Brain pericyte (primary cell): ENCODE measurements at regions not wholly inside any gene's neighbourhood (a gene's known extent, or its start where the extent isn't known, plus 50 kb on each side); places are given as distances from the start of the nearest gene placed in this dataset.
"Not testable (repeated sequence)": the region's sequence is repeated elsewhere in the genome, so short reads cannot be mapped to it uniquely, and the experiment has no call there.

ENCODE experiments used
- DNase-seq: peaks from one replicate; pipeline ENCODE4 v3.0.0-alpha.2; 2012; ENCODE audit warnings: low read depth, low spot score

DNA sequence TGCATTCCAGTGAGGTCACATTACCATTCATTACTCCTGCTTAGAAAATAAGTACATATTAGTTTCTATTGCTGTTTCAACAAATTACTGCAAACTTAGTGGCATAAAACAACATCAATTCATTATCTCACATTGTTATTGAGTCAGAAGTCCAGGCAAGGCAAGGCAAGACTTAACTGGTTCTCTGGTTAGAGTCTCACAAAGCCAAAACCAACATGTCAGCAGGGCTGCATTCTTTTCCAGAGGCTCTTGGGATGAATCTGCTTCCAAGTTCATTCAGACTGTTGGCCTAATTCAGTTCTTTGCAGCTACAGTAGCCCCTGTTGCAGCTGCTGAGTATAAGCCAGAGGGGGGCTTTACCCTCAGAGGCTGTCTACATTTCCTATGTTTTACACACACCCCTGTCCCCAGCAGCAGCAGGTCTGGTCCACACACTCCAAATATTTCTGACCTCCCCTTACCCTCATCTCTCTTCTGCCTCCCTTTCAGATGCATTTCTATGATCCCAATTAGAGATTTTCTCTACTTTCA lies 892.1 kb upstream of the EPHA5 start:
- no peak for DNase-seq

DNA sequence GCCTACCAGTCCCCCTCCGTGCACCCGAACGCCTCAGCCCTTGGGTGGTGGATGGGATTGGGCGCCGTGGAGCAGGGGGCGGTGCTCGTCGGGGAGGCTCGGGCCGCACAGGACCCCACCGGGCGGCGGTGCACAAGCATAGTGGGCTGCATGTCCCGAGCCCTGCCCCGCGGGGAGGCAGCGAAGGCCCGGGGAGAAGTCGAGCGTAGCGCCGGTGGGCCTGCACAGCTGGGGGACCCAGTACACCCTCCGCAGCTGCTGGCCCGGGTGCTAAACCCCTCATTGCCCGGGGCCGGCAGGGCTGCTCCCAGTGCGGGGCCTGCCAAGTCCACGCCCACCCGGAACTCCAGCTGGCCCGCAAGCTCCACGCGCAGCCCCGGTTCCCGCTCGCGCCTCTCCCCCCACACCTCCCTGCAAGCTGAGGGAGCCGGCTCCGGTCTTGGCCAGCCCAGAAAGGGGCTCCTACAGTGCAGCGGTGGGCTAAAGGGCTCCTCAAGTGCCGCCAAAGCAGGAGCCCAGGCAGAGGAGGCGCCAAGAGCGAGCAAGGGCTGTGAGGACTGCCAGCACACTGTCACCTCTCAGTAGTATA lies 891.3 kb upstream of the EPHA5 start:
- not testable (repeated sequence) for DNase-seq

DNA sequence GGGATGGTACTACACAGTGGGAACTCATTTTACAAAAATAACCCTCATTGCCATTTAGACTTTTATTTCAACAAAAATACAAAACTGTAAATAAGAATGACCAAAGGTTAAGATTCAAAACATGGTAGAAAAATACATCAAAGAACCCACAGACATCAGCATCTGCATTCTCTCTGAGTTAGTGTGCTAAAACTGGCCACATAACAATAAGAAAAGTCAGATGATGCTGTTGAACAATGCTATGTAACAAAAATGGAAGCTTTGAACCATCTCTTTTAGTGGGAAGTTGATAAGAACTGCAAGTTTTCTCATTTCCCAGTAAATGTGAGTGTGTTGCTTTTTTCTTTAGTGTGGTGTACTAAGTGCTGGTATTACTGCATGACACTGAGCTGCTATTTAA lies 888.4 kb upstream of the EPHA5 start:
- DNase-seq, result no peak

DNA sequence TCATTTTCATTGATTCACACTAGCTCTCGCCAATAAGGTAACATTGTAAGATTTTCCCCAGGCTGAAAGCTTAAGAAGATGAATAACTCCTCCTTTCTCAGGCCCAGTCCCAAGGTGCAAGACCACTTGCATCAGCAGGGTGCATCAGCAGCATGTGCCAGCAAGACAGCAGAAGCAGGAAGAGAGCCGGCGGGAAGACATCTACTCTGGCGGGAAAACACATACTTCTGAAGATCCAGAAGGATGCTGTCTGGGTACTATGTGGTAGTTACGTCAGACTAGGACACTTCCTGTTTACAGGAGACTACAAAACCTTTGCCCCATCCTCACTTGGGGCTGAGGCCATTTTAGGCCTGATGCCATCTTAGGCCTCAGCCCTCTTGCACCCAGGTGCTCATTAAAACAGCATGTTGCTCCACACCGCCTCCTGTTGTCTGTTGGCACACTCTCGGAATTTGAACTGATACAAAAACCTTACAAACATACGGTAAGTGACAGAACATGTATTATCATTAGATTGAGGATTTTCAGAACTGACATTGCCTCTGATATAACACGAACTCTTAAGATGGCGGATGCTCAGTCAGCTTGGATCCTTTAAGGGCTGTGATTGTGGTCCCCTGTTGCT lies 886.5 kb upstream of the EPHA5 start:
- no peak for DNase-seq

DNA sequence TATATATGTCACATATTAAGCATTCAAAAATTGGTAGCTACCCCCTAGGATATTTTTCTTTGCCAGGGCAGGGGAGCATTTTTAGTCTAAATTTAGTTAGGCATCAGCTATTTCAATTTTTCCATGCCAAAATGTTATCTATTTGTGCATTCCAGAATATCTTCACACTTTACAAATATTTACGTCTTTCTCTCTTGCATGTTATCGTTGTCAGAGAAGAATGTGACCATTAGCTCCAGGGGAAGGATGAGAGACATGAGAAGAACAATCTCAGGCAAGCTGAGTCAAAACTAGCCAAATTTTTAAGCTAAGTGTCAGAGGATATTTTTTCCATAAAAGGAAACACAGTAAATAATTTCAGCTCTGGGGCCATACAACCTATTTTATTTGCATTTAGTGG lies 885.0 kb upstream of the EPHA5 start:
- DNase-seq, result no peak

DNA sequence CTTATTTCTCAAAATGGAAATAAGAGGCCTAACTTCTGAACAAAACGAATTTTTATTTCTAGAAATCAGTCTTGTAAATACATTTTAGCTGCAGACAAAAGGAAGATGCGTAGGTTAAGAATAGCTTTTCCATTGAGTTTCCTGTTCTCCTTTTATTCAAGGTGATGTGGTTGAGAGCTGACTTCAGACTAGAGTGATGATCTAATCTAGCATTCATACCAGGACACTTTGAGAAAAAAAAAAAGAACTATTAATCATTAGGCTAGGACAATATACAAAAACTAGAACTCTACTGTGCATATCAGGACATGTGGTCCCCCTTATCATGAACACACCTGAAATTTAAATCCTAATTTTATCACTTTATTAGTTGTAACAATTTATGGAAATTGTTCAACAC lies 884.5 kb upstream of the EPHA5 start:
- no peak for DNase-seq

DNA sequence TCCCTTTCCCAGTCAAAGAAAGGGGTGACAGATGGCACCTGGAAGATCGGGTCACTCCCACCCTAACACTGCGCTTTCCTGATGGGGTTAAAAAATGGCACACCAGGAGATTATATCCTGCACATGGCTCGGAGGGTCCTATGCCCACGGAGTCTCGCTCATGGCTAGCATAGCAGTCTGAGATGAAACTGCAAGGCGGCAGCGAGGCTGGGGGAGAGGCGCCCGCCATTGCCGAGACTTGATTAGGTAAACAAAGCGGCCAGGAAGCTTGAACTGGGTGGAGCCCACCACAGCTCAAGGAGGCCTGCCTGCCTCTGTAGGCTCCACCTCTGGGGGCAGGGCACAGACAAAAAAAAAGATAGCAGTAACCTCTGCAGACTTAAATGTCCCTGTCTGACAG lies 875.0 kb upstream of the EPHA5 start:
- DNase-seq, result not testable (repeated sequence)

DNA sequence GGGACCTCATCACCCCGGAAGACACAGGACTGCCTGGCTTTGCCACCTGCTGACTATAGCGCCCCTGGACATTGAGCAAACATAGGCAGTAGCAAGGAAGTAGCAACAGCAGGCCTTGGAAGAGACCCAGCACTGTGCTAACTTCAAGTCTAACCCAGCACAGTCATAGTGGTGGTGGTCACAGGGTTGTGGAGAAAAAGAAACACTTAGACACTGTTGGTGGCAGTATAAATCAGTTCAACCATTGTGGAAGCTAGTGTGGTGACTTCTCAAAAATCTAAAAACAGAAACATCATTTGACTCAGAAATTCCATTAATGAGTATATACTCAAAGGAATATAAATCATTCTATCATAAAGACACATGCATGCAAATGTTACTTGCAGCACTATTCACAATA lies 874.0 kb upstream of the EPHA5 start:
- DNase-seq, result no peak

DNA sequence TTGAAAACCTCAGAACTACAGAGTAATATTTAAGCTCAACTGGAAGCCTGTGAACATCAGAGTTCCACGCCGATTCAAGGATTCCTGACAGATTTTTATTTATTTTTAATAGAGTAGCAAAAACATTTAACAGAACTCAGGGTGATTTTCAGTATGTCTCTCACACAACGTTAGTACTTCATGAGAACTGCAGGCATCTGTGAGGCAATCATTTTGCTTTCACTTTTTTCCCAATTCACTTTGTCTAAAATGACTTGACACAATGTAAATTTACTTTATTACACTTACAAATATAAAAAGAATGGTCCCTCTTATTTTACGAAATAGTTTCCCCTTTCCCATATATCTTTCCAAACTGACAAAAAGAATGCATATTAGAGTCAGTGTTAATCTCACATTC lies 869.5 kb upstream of the EPHA5 start:
- no peak for DNase-seq

DNA sequence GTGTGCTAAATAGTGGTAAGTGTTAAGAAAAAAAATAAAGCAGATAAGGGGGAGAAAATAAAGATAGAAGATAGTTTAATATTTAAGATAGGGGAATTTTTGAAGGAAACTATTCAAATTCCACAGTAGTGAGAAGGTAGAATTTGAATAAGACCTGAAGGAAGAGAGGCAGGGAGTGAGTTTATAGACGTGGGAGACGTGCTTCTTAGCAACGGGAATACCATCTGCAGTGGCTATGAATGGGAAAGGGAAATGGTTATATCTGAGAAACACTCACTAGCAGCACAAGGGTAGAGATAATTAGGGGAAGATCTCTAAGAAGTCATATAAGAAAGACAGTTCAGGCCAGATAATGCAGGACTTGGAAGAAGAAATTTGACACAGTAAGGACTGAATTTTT lies 854.5 kb upstream of the EPHA5 start:
- DNase-seq, result no peak

DNA sequence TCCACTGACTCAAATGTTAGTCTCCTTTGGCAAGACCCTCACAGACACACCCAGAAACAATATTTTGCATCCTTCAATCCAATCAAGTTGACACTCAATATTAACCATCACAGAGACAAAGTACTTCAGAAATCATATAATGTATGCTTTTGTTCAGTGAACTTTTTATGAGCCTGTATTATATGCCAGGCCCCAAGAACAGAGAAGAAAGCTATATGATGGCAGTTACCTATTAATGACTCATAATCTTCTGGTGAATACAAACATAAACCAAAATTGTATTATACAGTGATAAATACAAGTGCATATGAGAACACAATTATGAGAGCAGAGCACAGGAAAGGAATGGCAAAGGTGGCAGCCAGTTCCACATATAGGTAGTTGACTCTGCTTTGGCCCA lies 852.0 kb upstream of the EPHA5 start:
- no peak for DNase-seq

DNA sequence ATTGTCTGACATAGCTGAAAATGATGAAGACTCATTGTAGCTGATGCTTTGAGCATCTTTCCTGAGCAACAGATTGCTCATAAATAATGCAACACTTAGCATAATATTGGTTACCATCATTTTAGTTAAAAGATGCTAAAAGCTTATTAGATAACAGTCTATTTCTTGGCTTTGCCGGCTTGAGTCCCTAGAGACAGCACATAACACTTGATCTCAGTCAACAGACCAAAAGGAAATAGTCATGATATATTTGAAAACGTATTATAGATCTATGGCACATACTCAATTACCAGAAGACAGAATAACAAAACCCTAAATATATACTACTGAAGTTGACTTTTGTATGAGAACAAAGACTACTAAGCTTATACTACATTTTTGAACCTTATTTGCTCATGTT lies 846.7 kb upstream of the EPHA5 start:
- no peak for DNase-seq

DNA sequence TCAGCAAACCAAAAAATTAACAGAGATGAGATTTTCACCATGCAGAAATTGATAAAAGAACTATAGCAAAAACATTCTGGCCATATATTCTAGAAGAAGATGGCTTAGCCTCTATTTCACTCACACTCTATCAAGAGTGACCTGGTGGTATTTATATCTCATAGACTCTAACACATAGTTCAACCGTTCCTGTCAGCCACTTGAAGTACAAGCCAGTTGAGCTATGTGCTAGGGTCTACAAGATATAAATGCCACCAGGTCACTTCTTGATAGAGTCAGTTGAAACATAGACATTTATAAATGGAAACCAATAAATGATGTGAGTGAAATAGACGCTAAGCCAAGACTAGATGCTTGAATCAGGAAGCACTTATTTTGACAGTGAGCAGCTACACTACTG lies 836.7 kb upstream of the EPHA5 start:
- DNase-seq, result no peak

DNA sequence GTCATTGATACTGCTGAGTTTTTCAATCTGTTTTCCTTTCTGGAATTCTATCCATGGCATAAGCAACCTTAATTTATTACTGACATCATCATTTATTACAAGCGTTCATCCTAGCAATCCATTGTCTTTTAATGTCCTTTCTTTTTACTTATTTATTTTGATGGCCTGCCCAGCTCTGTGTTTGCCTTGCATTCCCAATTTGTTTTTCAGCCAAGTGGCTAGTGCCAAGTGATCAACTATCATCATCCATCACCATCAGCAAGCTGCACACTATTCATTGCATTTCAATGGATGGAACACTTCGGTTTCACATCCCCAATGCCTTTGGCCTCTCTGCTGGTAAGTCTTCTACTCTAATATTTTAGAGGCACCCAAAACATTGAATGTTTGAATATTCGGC lies 831.7 kb upstream of the EPHA5 start:
- DNase-seq, result no peak

DNA sequence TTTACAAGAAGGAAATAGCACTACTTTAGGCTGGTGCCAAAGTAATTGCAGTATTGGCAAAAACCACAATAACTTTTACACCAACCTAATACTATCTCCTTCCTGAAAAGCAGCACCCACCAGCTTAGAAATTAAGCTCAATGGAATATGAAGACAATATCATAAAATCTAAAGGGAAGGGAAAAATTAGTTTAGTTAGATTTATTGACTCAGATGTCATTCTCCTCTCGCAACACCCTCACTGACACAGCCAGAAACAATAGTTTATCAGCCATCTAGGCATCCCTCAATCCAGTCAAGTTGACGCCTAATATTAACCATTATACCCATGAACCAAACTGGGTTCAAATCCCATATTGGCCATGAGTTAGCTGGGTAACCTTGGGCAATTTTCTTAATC lies 820.4 kb upstream of the EPHA5 start:
- no peak for DNase-seq

DNA sequence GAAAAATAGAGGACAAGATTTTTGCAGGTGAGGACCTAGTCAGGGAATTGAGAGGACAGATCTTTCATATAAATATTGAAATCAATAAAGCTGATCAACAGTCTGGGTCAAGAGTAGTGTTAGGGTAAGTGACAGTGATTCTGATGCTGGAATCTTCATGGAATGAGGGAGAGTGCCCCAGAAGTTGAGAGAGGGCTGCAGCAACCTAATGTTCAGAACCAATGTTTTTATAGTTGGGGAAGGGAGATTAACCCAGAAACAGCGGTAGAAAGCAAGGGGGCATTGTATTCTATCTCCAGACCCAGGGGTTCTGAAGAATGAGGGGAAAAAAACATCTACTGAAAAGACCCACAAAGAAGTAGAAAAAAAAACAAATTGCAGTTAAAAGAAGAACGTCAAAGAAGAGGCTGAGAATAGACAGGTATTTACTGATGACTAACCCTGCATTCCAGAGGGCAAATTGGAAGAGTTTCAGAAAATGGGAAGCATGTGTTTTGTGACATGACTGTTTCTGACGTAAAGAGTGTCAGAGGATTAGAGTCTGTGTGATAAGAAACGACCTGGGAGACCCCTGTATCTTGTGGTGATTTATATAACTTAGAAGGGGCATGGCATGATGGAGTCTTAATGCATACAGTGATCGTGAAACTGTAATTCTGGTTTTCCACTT lies 819.6 kb upstream of the EPHA5 start:
- no peak for DNase-seq

DNA sequence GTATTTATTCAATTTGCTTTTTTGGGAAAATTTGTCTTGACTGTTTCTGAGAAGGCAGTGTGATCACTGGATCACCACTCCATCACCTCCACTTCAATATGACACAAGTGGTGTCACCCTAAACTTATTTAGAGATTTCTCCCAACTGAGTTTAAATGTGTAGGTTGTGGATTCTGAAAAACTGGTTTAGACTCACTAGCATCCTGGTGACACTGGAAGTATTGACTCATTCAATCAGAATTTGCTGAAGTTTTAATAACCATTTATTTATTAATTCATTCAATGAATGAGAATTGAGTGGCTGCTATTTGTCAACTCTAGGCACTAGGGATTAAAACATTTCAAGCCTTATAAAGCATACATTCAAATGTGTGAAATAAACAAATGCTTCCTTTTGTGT lies 819.1 kb upstream of the EPHA5 start:
- no peak for DNase-seq

DNA sequence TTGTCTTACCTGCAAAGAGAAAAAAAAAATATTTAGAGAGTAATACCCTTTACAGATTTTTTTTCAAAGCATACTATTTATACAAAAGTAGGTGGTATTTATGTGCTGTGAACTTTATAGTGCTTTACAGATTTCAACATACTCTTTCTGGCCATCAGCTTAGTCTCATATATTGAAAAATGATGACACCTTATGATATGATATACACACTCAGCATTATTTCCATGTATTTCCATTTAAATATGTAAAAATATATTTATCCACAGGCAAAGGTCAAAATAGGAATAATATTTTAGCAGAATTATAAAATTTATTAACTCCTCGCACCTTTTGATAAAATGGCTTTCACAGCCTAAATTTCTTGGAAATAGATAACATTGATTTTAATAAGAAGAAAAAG lies 815.8 kb upstream of the EPHA5 start:
- DNase-seq, result no peak

DNA sequence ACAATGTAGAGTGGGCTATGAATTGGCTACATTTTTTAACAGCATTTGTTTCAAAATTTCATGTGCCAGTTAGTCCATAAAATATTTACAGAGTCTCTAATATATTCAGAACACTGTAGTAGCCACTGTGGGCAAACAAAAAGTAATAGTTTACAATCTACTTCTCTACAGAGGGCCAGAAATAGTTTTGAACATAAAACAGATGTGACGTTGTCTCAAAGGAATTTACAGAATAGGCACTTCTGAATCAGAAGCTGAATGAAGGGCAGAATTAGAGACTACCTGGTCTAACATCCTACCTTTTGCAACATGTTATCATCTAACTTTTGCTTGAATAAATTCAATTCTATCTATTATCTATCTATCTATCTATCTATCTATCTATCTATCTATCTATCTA lies 811.9 kb upstream of the EPHA5 start:
- no peak for DNase-seq

DNA sequence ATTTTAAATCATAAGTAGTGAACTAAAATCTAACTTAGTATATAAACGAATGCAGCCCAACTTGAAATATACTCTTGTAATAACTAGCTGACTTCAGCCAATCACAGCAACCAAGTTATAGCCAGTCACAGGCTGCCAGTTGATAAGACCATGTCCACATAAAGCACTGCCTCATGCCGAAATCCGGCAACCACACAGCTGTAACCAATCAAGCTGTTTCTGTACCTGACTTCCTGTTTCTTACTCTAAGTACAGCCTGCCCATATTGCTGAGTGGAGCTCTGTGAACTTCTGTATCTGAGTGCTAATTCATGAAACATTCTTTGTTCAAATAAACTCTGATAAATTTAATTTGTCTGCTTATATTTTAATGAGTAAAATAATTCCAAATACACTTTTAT lies 805.3 kb upstream of the EPHA5 start:
- no peak for DNase-seq

DNA sequence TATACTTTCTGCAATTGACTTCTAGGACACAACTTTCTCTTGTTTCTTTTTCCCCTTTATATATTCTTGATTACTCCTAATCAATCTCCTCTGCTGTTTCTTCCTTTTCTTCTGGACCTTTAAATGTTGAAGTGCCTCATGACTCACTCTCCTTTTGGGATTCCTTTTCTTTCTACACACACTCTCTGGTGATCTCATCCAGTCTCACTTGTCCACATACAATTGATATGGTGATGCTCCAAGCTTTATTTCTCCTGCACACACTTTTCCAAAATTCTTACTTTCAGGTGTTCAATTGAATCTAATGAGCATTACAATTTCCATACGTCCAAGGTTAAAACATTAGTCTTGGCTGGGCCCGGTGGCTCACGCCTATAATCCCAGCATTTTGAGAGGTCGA lies 794.8 kb upstream of the EPHA5 start:
- no peak for DNase-seq

DNA sequence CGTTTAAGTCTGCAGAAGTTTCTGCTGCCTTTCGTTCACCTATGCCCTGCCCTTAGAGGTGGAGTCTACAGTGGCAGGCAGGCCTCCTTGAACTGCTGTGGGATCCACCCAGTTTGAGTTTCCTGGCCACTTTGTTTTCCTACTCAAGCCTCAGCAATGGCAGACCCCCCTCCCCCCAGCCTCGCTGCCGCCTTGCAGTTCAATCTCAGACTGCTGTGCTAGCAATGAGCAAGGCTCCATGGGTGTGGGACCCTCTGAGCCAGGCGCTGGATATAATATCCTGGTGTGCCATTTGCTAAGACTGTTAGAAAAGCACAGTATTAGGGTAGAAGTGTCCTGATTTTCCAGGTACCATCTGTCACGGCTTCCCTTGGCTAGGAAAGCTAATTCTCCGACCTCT lies 792.6 kb upstream of the EPHA5 start:
- DNase-seq, result not testable (repeated sequence)

DNA sequence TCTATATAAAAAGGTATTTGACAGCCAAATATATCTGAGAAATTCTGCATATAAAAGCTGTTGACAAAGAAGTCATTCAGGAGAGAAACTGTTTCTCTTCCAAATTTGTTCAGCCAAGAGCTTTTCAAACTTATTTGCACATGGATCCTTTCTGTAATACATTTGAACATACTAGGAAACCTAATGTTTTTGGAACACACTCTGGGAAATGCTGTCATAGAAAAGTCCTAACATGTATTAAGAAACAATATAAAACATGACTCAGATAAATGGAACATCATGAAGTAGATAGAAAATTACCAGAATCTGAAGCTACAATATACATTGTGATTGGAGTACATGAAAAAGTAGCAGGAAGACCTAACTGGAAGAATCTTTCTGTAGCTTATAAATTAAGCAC lies 781.5 kb upstream of the EPHA5 start:
- DNase-seq, result no peak
